ENCODE measurements at regions not wholly inside any gene's neighbourhood (a gene's known extent, or its start where the extent isn't known, plus 50 kb on each side); places are given as distances from the start of the nearest gene placed in this dataset.

- no peak for DNase-seq (ENCODE audit: low spot score in 2 of 2)
- no peaks in the 10 kb centered on the region for H3K9me3 ChIP-seq
- no peak overlapping the region for H3K4me3 ChIP-seq
- H3K36me3 ChIP-seq, result no peaks in the 10 kb centered on the region
- intact Hi-C loops (cut with DNase I; ENCODE audit: low total_unique reads), result no loop called here
- no peak for TF ChIP-seq CTCF (IDR thresholded peaks at IDR 0.05)
- TF ChIP-seq POLR2A (IDR thresholded peaks at IDR 0.05), result no peak
- TF ChIP-seq POLR2AphosphoS5 (IDR thresholded peaks at IDR 0.05), result no peak
- no peaks in the 10 kb centered on the region for H3K4me1 ChIP-seq
- no peaks in the 10 kb centered on the region for H3K27me3 ChIP-seq
- H3K27ac ChIP-seq, result no peak overlapping the region
Observed at GRCh38 chr2:147572622-147573021, 272.2 kb upstream of the ACVR2A start.

- no peak for TF ChIP-seq POLR2A (IDR thresholded peaks at IDR 0.05)
- no peak for TF ChIP-seq POLR2AphosphoS5 (IDR thresholded peaks at IDR 0.05)
- no peak for TF ChIP-seq CTCF (IDR thresholded peaks at IDR 0.05)
Observed at GRCh38 chr2:147569426-147569825, 275.4 kb upstream of the ACVR2A start.

GRCh38 chr2:147568109-147568508 is 276.7 kb upstream of the ACVR2A start:
- Histone ChIP-seq H3K4me3 (no peak overlapping the region), H3K9me3 (no peaks in the 10 kb centered on the region), H3K27ac (no peak overlapping the region), H3K4me1 (no peaks in the 10 kb centered on the region), H3K36me3 (no peaks in the 10 kb centered on the region), H3K27me3 (no peaks in the 10 kb centered on the region)
- no peak for TF ChIP-seq POLR2AphosphoS5 (IDR thresholded peaks at IDR 0.05)
- TF ChIP-seq POLR2A (IDR thresholded peaks at IDR 0.05), result no peak
- TF ChIP-seq CTCF (IDR thresholded peaks at IDR 0.05), result no peak
- intact Hi-C loops (cut with DNase I; ENCODE audit: low total_unique reads), result no loop called here
- no peak for DNase-seq (ENCODE audit: low spot score in 2 of 2)

More at GRCh38 chr2:147569426-147569825, 275.4 kb upstream of the ACVR2A start:
- no peaks in the 10 kb centered on the region for H3K36me3 ChIP-seq
- intact Hi-C loops (cut with DNase I; ENCODE audit: low total_unique reads), result no loop called here
- no peaks in the 10 kb centered on the region for H3K27me3 ChIP-seq
- H3K9me3 ChIP-seq, result no peaks in the 10 kb centered on the region
- H3K4me3 ChIP-seq, result no peak overlapping the region
- no peaks in the 10 kb centered on the region for H3K4me1 ChIP-seq
- H3K27ac ChIP-seq, result no peak overlapping the region
- no peak for DNase-seq (ENCODE audit: low spot score in 2 of 2)

- Histone ChIP-seq H3K9me3 (no peaks in the 10 kb centered on the region), H3K4me3 (no peak overlapping the region), H3K27ac (no peak overlapping the region), H3K4me1 (no peaks in the 10 kb centered on the region), H3K27me3 (no peaks in the 10 kb centered on the region), H3K36me3 (no peaks in the 10 kb centered on the region)
- intact Hi-C loops (cut with DNase I; ENCODE audit: low total_unique reads), result no loop called here
- TF ChIP-seq POLR2AphosphoS5 (IDR thresholded peaks at IDR 0.05), result no peak
- no peak for TF ChIP-seq POLR2A (IDR thresholded peaks at IDR 0.05)
- no peak for TF ChIP-seq CTCF (IDR thresholded peaks at IDR 0.05)
- no peak for DNase-seq (ENCODE audit: low spot score in 2 of 2)
Observed at GRCh38 chr2:147567136-147567535, 277.7 kb upstream of the ACVR2A start.

GRCh38 chr2:147560810-147561535 is 283.9 kb upstream of the ACVR2A start:
- intact Hi-C loops (cut with DNase I; ENCODE audit: low total_unique reads), result no loop called here

More at GRCh38 chr2:147560810-147561535, 283.9 kb upstream of the ACVR2A start:
- Histone ChIP-seq H3K4me3 (no peak overlapping the region), H3K4me1 (no peaks in the 10 kb centered on the region), H3K36me3 (no peaks in the 10 kb centered on the region), H3K27me3 (no peaks in the 10 kb centered on the region), H3K9me3 (no peaks in the 10 kb centered on the region), H3K27ac (no peak overlapping the region)
- DNase-seq (ENCODE audit: low spot score in 2 of 2), result no peak
- TF ChIP-seq CTCF (IDR thresholded peaks at IDR 0.05) (no peak), POLR2A (IDR thresholded peaks at IDR 0.05) (no peak), POLR2AphosphoS5 (IDR thresholded peaks at IDR 0.05) (no peak)
